Natural killer cell (primary cell): ENCODE measurements at regions not wholly inside any gene's neighbourhood (a gene's known extent, or its start where the extent isn't known, plus 50 kb on each side); places are given as distances from the start of the nearest gene placed in this dataset.

Source experiments
- ATAC-seq, 3 donors: fragments of 150-1000 bp in 2 of 3; fragments of 200-7000 bp in 1 of 3; cut with Tn5 transposase; 1 replicate in 1 of 3; 2 replicates in 2 of 3; pipeline ENCODE4 v1.10.0; 2021; ENCODE audit warnings: mild to moderate bottlenecking in 2 of 3, moderate library complexity in 2 of 3
- DNase-seq, 2 donors: peaks; one replicate each; pipeline versions ENCODE4 v3.0.0 to v3.0.0-alpha.2; 2013 to 2021; ENCODE audit warnings: mixed read lengths in 1 of 2
- H3K27ac ChIP-seq: one replicate; pipeline ENCODE4 v1.5.1; 2013; ENCODE audit warnings: mild to moderate bottlenecking, low read length
- H3K27me3 ChIP-seq: one replicate; pipeline ENCODE4 v1.6.1; 2013; ENCODE audit warnings: low read length; ENCODE audit not compliant: control insufficient read depth, insufficient read depth
- H3K36me3 ChIP-seq: one replicate; pipeline ENCODE4 v1.6.1; 2013; ENCODE audit warnings: low read length; ENCODE audit not compliant: control insufficient read depth, insufficient read depth
- H3K4me1 ChIP-seq: one replicate; pipeline ENCODE4 v1.6.1; 2013; ENCODE audit warnings: low read length; ENCODE audit not compliant: control insufficient read depth, insufficient read depth
- H3K4me3 ChIP-seq: one replicate; pipeline ENCODE4 v1.5.1; 2013; ENCODE audit warnings: low read length
- H3K9me3 ChIP-seq: one replicate; pipeline ENCODE4 v1.6.1; 2013; ENCODE audit warnings: low read length; ENCODE audit not compliant: control insufficient read depth, insufficient read depth
- H3K27ac Mint-ChIP-seq, 2 donors: one replicate each; pipeline ENCODE4 v1.8.0; 2022; ENCODE audit warnings: mild to moderate bottlenecking in 2 of 2, mixed read lengths in 2 of 2, moderate library complexity in 1 of 2
- H3K27me3 Mint-ChIP-seq, 2 donors: one replicate each; pipeline ENCODE4 v1.8.0; 2022; ENCODE audit warnings: low read depth in 2 of 2, mixed read lengths in 2 of 2
- H3K36me3 Mint-ChIP-seq: one replicate; pipeline ENCODE4 v1.8.0; 2022; ENCODE audit warnings: mixed read lengths
- H3K4me1 Mint-ChIP-seq, 2 donors: one replicate each; pipeline ENCODE4 v1.8.0; 2022; ENCODE audit warnings: mixed read lengths in 2 of 2
- H3K4me3 Mint-ChIP-seq: one replicate; pipeline ENCODE4 v1.8.0; 2022; ENCODE audit warnings: mild to moderate bottlenecking, moderate library complexity, mixed read lengths
- H3K9me3 Mint-ChIP-seq, 2 donors: one replicate each; pipeline ENCODE4 v1.8.0; 2022; ENCODE audit warnings: mixed read lengths in 2 of 2
- CTCF ChIP-seq: fragments of 200-600 bp; IDR thresholded peaks from one replicate; pipeline ENCODE4 v1.8.0; 2022; ENCODE audit warnings: antibody characterized with exemption
- WGBS: methylation state at CpG from one replicate; pipeline ENCODE4 v1.1.7; 2013; ENCODE audit warnings: missing lambda C conversion rate; ENCODE audit not compliant: insufficient coverage; 5-methylcytosine and 5-hydroxymethylcytosine counted together
- intact Hi-C: fragments of 100-400 bp; cut with micrococcal nuclease; formaldehyde crosslinking; loops from one replicate; pipeline ENCODE4 v1.14.2; 2022

DNA sequence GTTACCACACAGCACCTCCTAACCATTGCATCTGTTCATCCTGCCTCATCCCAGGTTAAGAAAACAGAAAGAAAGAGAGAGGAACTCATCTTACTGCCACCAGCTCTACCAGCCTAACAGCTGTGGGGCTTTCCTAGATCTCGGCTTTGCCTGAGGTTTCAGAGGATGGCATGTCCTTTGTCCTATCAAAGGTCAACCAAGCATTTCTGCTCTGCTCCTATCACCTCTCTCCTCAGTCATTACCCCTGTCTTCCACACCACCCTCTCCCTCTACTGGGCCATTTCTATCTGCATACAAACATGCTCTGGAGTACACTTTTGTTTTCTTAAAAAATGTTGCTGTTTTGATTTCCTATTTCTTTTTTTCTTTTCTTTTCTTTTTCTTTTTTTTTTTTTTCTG is 393.3 kb downstream of the IRS2 start:
- 56% methylated on average over 1 of the region's 1 CpG for WGBS
- H3K4me1 Mint-ChIP-seq: no peaks in the 10 kb centered on the region

GRCh38 chr13:109390391-109390790 is 396.0 kb downstream of the IRS2 start:
- WGBS: 71% methylated on average over 1 of the region's 2 CpGs
- Histone ChIP-seq H3K36me3 (no peaks in the 10 kb centered on the region), H3K4me3 (no peak overlapping the region), H3K9me3 (no peaks in the 10 kb centered on the region), H3K27me3 (no peaks in the 10 kb centered on the region), H3K4me1 (no peaks in the 10 kb centered on the region), H3K27ac (no peak overlapping the region)
- H3K27me3 Mint-ChIP-seq: peaks cover 6 to 8% of the 10 kb centered on the region in 2 donors
- H3K36me3 Mint-ChIP-seq: no peaks in the 10 kb centered on the region
- H3K4me1 Mint-ChIP-seq: no peaks in the 10 kb centered on the region
- no peak for TF ChIP-seq CTCF
- H3K27ac Mint-ChIP-seq: no peak overlapping the region
- ATAC-seq: no peak
- intact Hi-C loops: no loop called here
- no peak overlapping the region for H3K4me3 Mint-ChIP-seq
- H3K9me3 Mint-ChIP-seq: no peaks in the 10 kb centered on the region
- DNase-seq: no peak

More for the DNA sequence above, 393.3 kb downstream of the IRS2 start:
- Histone ChIP-seq H3K36me3 (no peaks in the 10 kb centered on the region), H3K9me3 (no peaks in the 10 kb centered on the region), H3K4me1 (no peaks in the 10 kb centered on the region), H3K4me3 (no peak overlapping the region), H3K27ac (no peak overlapping the region), H3K27me3 (no peaks in the 10 kb centered on the region)
- ATAC-seq (no peak), DNase-seq (no peak)
- Mint-ChIP-seq H3K27ac (no peak overlapping the region), H3K9me3 (no peaks in the 10 kb centered on the region), H3K36me3 (no peaks in the 10 kb centered on the region), H3K27me3 (peaks cover 6 to 8% of the 10 kb centered on the region in 2 donors), H3K4me3 (no peak overlapping the region)
- intact Hi-C loops: no loop called here
- no peak for TF ChIP-seq CTCF

DNA sequence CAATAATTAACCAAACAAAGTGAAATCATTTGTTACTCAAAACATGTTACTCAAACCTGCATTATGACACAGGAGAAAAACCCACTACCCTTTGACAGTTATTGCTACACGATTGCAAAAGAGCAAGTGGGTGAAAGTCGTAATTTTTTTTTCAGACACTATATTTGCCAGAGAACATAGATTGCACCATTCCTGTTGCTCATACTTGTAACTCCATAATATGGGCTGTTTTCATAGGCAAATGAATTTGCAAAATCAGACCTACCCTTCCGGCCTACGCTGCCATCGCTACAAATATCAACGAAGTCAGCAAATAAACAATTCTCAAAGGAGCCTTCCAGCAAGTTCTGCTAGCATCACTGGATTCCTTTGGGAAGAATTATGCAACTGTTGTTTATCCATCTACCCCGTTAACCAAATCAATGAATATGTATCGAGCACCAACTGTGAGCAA is 396.5 kb downstream of the IRS2 start:
- 82% methylated on average over 8 of the region's 8 CpGs for WGBS
- no peaks in the 10 kb centered on the region for H3K9me3 Mint-ChIP-seq
- H3K4me3 Mint-ChIP-seq: no peak overlapping the region
- H3K9me3 ChIP-seq: no peaks in the 10 kb centered on the region
- H3K4me1 Mint-ChIP-seq: no peaks in the 10 kb centered on the region
- no peaks in the 10 kb centered on the region for H3K27me3 ChIP-seq
- H3K27ac Mint-ChIP-seq: no peak overlapping the region
- ATAC-seq: no peak
- H3K36me3 ChIP-seq: no peaks in the 10 kb centered on the region
- H3K27ac ChIP-seq: no peak overlapping the region
- DNase-seq: no peak
- no peaks in the 10 kb centered on the region for H3K4me1 ChIP-seq
- H3K36me3 Mint-ChIP-seq: no peaks in the 10 kb centered on the region
- no peak for TF ChIP-seq CTCF
- intact Hi-C loops: no loop called here
- no peak overlapping the region for H3K4me3 ChIP-seq
- H3K27me3 Mint-ChIP-seq: peaks cover 6 to 8% of the 10 kb centered on the region in 2 donors

DNA sequence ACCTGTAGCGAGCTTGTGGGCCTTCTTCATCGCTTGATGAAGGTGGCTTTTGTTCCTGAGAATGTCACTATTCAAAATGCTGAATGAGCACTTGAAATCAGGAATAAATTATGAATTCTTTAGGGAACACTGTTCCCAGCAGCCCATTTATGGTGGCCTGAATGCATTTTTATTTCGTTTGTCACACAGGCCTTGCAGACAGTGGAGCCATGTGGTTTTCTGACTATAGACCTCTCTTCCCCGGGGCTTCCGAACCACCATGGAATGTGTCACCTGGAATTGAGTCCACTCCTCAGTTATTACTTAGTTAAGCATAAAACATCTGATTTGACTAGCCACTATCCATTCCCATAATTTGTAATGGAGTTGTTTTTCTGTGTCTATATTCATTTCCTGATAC is 396.9 kb downstream of the IRS2 start:
- Mint-ChIP-seq H3K4me3 (no peak overlapping the region), H3K27me3 (peaks cover 6 to 8% of the 10 kb centered on the region in 2 donors), H3K27ac (no peak overlapping the region), H3K4me1 (no peaks in the 10 kb centered on the region), H3K36me3 (no peaks in the 10 kb centered on the region), H3K9me3 (no peaks in the 10 kb centered on the region)
- H3K9me3 ChIP-seq: no peaks in the 10 kb centered on the region
- 84% methylated on average over 5 of the region's 5 CpGs for WGBS
- ATAC-seq: no peak
- no peak for DNase-seq
- H3K27me3 ChIP-seq: no peaks in the 10 kb centered on the region
- intact Hi-C loops: no loop called here
- no peaks in the 10 kb centered on the region for H3K36me3 ChIP-seq
- no peak for TF ChIP-seq CTCF
- H3K4me1 ChIP-seq: no peaks in the 10 kb centered on the region
- H3K27ac ChIP-seq: no peak overlapping the region
- H3K4me3 ChIP-seq: no peak overlapping the region
